ENCODE measurements at regions not wholly inside any gene's neighbourhood (a gene's known extent, or its start where the extent isn't known, plus 50 kb on each side); places are given as distances from the start of the nearest gene placed in this dataset.

- TF ChIP-seq POLR2AphosphoS5 (IDR thresholded peaks at IDR 0.05; ENCODE audit: low read depth, low read length) = no peak
- no peak for TF ChIP-seq POLR2A (IDR thresholded peaks at IDR 0.05; ENCODE audit: low read depth, low read length)
Observed at GRCh38 chr2:225787497-225787896, 388.0 kb downstream of the NYAP2 start.

Measured in GM12892 (cell line).